ENCODE measurements at regions not wholly inside any gene's neighbourhood (a gene's known extent, or its start where the extent isn't known, plus 50 kb on each side); places are given as distances from the start of the nearest gene placed in this dataset.

- TF ChIP-seq, protein P1, sequence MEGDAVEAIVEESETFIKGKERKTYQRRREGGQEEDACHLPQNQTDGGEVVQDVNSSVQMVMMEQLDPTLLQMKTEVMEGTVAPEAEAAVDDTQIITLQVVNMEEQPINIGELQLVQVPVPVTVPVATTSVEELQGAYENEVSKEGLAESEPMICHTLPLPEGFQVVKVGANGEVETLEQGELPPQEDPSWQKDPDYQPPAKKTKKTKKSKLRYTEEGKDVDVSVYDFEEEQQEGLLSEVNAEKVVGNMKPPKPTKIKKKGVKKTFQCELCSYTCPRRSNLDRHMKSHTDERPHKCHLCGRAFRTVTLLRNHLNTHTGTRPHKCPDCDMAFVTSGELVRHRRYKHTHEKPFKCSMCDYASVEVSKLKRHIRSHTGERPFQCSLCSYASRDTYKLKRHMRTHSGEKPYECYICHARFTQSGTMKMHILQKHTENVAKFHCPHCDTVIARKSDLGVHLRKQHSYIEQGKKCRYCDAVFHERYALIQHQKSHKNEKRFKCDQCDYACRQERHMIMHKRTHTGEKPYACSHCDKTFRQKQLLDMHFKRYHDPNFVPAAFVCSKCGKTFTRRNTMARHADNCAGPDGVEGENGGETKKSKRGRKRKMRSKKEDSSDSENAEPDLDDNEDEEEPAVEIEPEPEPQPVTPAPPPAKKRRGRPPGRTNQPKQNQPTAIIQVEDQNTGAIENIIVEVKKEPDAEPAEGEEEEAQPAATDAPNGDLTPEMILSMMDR (IDR thresholded peaks at IDR 0.05), result no peak
- no peak for TF ChIP-seq EP300 (IDR thresholded peaks at IDR 0.05)
Observed at GRCh38 chr5:93055971-93056370, 525.0 kb downstream of the NR2F1-AS1 start.
